Osteoblast (primary cell): ENCODE measurements at regions not wholly inside any gene's neighbourhood (a gene's known extent, or its start where the extent isn't known, plus 50 kb on each side); places are given as distances from the start of the nearest gene placed in this dataset.

ENCODE experiments used
- DNase-seq: peaks from one replicate; pipeline ENCODE4 v3.0.0; 2011; ENCODE audit warnings: low spot score, mixed read lengths; ENCODE audit not compliant: insufficient read length; ENCODE audit errors: missing footprints
- H2AFZ ChIP-seq: 2 replicates; pipeline ENCODE4 v1.6.0; 2011; ENCODE audit warnings: mild to moderate bottlenecking, low read length
- H3K27ac ChIP-seq: 2 replicates; pipeline ENCODE4 v1.5.1; 2011; ENCODE audit warnings: mild to moderate bottlenecking, low read depth, low read length, moderate library complexity
- H3K27me3 ChIP-seq: 2 replicates; pipeline ENCODE4 v1.6.0; 2012; ENCODE audit warnings: mild to moderate bottlenecking, control low read depth, inconsistent platforms, low read length, moderate library complexity; ENCODE audit not compliant: insufficient read depth
- H3K36me3 ChIP-seq: 2 replicates; pipeline ENCODE4 v1.5.1; 2011; ENCODE audit warnings: mild to moderate bottlenecking, low read length, control low read depth, moderate library complexity; ENCODE audit not compliant: insufficient read depth
- H3K4me1 ChIP-seq: 2 replicates; pipeline ENCODE4 v1.5.1; 2011; ENCODE audit warnings: mild to moderate bottlenecking, low read length, control low read depth, moderate library complexity; ENCODE audit not compliant: insufficient read depth
- H3K4me2 ChIP-seq: 2 replicates; pipeline ENCODE4 v1.6.0; 2011; ENCODE audit warnings: mild to moderate bottlenecking, low read length; ENCODE audit not compliant: insufficient read depth
- H3K4me3 ChIP-seq: fragments of 200-600 bp; sonication (generic); 3 replicates; pipeline ENCODE4 v1.5.1; 2012; ENCODE audit warnings: mild to moderate bottlenecking, low read length, inconsistent platforms; ENCODE audit not compliant: insufficient read depth
- H3K79me2 ChIP-seq: 2 replicates; pipeline ENCODE4 v1.6.0; 2012; ENCODE audit warnings: mild to moderate bottlenecking, low read length, control low read depth, inconsistent platforms; ENCODE audit not compliant: insufficient read depth
- H3K9me3 ChIP-seq: 2 replicates; pipeline ENCODE4 v1.5.1; 2011; ENCODE audit warnings: low read depth, low read length, control low read depth
- H4K20me1 ChIP-seq: 2 replicates; pipeline ENCODE4 v1.6.0; 2012; ENCODE audit warnings: mild to moderate bottlenecking, low read length, control low read depth; ENCODE audit not compliant: insufficient read depth
- CTCF ChIP-seq: IDR thresholded peaks from 2 replicates; pipeline ENCODE4 v1.5.1; 2011; ENCODE audit warnings: mild to moderate bottlenecking, low read depth, low read length, moderate library complexity; ENCODE audit errors: extremely low read depth

- no peaks in the 10 kb centered on the region for H3K36me3 ChIP-seq
- no peak for DNase-seq
- no peaks in the 10 kb centered on the region for H3K4me1 ChIP-seq
- no peak overlapping the region for H3K27ac ChIP-seq
- H2AFZ ChIP-seq = no peak overlapping the region
- H3K4me2 ChIP-seq = no peak overlapping the region
- no peaks in the 10 kb centered on the region for H3K27me3 ChIP-seq
- H4K20me1 ChIP-seq = no peaks in the 10 kb centered on the region
- no peaks in the 10 kb centered on the region for H3K9me3 ChIP-seq
- TF ChIP-seq CTCF = no peak
- no peaks in the 10 kb centered on the region for H3K79me2 ChIP-seq
- no peak overlapping the region for H3K4me3 ChIP-seq
Measured at GRCh38 chr9:7523426-7524043, 276.0 kb downstream of the DMAC1 start.

- Histone ChIP-seq H3K79me2 (no peaks in the 10 kb centered on the region), H3K27ac (no peak overlapping the region)
Measured at GRCh38 chr9:7520396-7520795, 279.2 kb downstream of the DMAC1 start.

GRCh38 chr9:7516376-7516775 is 283.2 kb downstream of the DMAC1 start:
- Histone ChIP-seq H3K4me3 (no peak overlapping the region), H3K79me2 (no peaks in the 10 kb centered on the region), H3K36me3 (no peaks in the 10 kb centered on the region), H3K4me1 (no peaks in the 10 kb centered on the region), H3K27ac (no peak overlapping the region), H3K27me3 (no peaks in the 10 kb centered on the region), H2AFZ (no peak overlapping the region), H3K4me2 (no peak overlapping the region), H3K9me3 (no peaks in the 10 kb centered on the region), H4K20me1 (no peaks in the 10 kb centered on the region)
- no peak for DNase-seq
- TF ChIP-seq CTCF = no peak

More at GRCh38 chr9:7520396-7520795, 279.2 kb downstream of the DMAC1 start:
- Histone ChIP-seq H3K4me3 (no peak overlapping the region), H2AFZ (no peak overlapping the region), H3K36me3 (no peaks in the 10 kb centered on the region), H3K4me1 (no peaks in the 10 kb centered on the region), H4K20me1 (no peaks in the 10 kb centered on the region), H3K9me3 (no peaks in the 10 kb centered on the region), H3K4me2 (no peak overlapping the region), H3K27me3 (no peaks in the 10 kb centered on the region)
- no peak for TF ChIP-seq CTCF
- DNase-seq = no peak

- H3K27me3 ChIP-seq = no peaks in the 10 kb centered on the region
- H4K20me1 ChIP-seq = no peaks in the 10 kb centered on the region
- H3K9me3 ChIP-seq = no peaks in the 10 kb centered on the region
- H3K4me2 ChIP-seq = no peak overlapping the region
- no peaks in the 10 kb centered on the region for H3K4me1 ChIP-seq
- no peak for TF ChIP-seq CTCF
- H3K27ac ChIP-seq = no peak overlapping the region
- no peak for DNase-seq
- no peak overlapping the region for H3K4me3 ChIP-seq
- H3K79me2 ChIP-seq = no peaks in the 10 kb centered on the region
- H2AFZ ChIP-seq = no peak overlapping the region
- H3K36me3 ChIP-seq = no peaks in the 10 kb centered on the region
Measured at GRCh38 chr9:7510199-7510598, 289.4 kb downstream of the DMAC1 start.
